GM21576 (cell line): ENCODE measurements at regions not wholly inside any gene's neighbourhood (a gene's known extent, or its start where the extent isn't known, plus 50 kb on each side); places are given as distances from the start of the nearest gene placed in this dataset.

Experiments
- ATAC-seq: cut with Tn5 transposase; IDR thresholded peaks from one replicate; pipeline ENCODE4 v1.9.1; 2021; ENCODE audit warnings: mild to moderate bottlenecking, moderate library complexity; ENCODE audit not compliant: unreplicated experiment

- ATAC-seq, result no peak
Measured at GRCh38 chr3:167958141-167958540, 137.6 kb downstream of the GOLIM4 start.

DNA sequence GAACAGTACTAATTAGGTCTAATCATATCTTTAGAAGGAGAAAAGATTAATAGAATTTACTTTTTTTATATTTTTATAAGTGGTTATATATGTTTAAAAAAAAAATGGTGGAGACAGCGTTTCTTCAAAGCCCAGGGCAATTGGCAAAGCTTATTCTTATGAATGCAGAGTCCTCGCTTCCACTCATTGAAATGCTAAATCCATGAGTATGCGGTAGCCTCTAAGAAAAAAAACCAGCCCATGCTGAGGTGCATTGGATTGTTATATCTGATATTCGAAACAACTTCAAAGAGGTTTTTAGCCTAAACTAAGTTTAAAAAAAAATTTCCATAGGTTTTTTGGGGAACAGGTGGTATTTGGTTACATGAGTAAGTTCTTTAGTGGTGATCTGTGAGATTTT lies 142.8 kb downstream of the GOLIM4 start:
- ATAC-seq, result no peak

GRCh38 chr3:167950212-167950611 lies 145.5 kb downstream of the GOLIM4 start:
- no peak for ATAC-seq

GRCh38 chr3:167941234-167941995 lies 154.3 kb downstream of the GOLIM4 start:
- ATAC-seq, result no peak

- ATAC-seq, result no peak
Measured at GRCh38 chr3:167940241-167940640, 155.5 kb downstream of the GOLIM4 start.

DNA sequence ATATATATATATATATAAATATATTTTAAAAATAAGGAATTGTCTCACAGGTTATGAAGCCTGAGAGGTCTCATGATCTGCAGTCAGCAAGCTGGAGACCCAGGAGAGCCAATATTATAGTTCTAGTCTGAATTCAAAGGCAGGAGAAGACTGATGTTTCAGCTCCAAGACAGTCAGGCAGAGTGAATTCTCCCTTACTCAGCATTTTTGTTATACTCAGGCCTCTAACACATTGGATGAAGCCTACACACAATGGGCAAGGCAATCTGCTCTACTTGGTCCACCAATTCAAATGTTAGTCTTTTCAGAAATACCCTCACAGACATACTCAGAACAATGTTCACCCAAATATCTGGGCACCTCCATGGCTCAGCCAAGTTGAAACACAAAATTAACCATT lies 157.2 kb downstream of the GOLIM4 start:
- ATAC-seq, result no peak

DNA sequence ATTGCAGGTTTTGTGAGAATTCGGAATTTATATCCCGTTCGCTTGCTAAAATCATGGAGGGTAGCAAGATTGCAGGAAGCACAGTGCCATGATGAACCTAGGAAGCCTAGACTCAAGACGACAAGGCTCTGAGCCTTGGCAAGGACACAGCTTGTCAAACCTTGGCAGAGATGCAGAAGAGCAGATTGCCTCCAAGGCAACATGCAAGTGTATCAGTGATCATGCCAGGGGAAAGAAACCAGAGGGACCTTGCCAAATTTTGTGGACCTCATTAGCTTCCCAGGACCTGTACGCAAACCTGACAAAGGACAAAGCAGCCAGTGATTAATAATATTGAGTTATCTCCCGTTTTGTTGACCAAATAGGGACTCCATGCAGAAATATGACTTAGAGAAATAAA lies 159.7 kb downstream of the GOLIM4 start:
- no peak for ATAC-seq

GRCh38 chr3:167930453-167930852 lies 165.3 kb downstream of the GOLIM4 start:
- ATAC-seq, result no peak

- no peak for ATAC-seq
Measured at GRCh38 chr3:167929968-167930367, 165.8 kb downstream of the GOLIM4 start.

GRCh38 chr3:167928381-167928780 lies 167.3 kb downstream of the GOLIM4 start:
- no peak for ATAC-seq

DNA sequence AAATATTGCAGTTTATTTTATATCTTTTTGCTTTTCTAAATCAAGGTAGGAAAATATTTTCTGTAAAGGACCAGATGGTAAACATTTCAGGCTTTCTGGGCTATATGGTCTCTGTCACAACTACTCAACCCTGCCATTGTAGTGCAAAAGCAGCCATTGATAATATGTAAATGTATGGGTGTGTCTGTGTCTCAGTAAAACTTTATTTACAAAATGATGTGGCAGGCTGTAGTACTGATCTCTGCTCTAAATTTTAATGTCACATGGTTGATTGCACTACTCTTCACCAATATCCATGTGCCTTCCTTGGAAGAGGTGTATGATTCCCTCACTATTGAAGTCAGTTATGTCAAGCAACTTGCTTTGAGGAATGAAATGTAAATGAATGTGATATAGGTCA lies 175.0 kb downstream of the GOLIM4 start:
- no peak for ATAC-seq

GRCh38 chr3:167919590-167919989 lies 176.1 kb downstream of the GOLIM4 start:
- ATAC-seq, result no peak

GRCh38 chr3:167918686-167919085 lies 177.0 kb downstream of the GOLIM4 start:
- no peak for ATAC-seq

DNA sequence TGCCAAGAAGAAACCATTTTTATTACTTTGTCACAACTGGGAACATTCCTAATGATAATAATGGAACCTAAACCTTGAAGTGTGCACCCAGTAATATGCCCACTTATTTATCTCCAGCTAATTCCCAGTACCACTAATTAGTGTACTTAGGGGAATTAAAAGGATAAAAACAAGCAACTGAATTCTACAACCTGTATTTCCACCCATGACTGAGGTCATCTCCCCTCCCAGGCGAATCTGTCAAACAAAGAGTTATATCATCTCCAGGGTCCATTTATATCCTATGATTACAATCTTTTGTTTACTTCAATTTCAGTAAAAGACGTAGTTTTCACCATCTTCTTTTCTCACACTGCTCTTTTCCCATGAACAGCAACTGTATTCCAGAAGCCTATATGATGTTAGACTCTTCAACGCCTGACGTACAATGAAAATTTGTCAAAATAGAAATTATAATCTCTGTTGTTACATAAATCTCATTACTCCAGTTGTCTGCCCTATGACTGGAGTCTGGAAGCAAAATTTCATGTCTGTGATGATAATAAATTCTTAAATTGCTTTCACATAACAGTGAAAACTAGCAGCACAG lies 177.6 kb downstream of the GOLIM4 start:
- no peak for ATAC-seq

GRCh38 chr3:167913219-167913835 lies 177.8 kb downstream of the SERPINI1 start:
- ATAC-seq, result no peak

- no peak for ATAC-seq
Measured at GRCh38 chr3:167909952-167910351, 174.4 kb downstream of the SERPINI1 start.

DNA sequence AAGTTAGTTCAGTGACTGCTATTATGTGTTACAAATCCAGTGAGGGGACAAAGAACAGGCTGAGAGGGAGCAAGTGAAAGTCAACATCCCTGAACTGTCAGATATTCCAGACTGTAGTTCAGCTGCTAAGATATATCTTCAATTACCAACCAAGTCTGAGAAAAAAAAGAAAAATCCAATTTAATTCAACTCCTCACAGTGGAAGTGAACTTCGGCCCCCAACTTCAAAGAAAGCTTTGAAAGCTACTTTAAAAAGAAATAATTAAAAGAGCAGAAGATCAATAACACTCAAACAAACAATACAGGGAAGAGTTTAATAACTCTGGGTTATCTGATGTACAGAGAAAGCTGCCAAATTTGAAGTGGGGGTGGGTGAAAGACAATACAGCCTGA lies 174.0 kb downstream of the SERPINI1 start:
- no peak for ATAC-seq

DNA sequence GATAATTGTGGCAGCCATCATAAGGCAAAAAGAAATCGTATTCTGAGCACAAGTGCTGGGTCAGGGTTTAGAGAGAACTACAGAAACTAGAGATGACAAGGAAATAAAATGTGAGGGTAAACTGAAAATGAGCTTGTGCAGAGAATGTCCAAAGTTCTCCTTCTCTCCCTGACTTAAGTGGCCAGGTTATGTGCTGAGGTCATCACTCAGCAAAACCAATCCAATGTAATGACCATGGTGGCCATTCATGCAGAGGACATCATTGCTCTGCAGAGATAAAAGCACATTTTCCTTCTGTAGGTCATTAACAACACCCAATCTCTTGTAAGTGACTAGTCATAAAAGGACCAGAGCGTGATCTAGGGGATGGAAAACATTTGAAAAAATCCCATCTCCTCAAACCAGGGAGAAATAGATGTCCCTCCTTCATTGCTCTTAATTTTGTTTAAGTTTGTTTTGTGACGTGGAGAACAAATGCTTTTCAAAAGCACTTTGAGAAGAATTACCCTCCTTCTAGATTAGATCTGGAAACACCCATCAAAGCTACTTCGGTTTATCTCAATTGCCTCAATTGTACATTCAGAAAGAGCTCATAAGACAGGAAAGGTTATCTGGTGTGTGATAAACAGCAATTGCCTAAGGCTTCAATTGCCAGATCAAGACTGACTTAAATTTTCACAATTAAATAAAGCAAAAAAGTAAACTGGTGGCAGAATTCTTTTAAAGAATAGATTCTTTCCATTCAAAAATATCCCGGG lies 173.4 kb downstream of the SERPINI1 start:
- no peak for ATAC-seq

- ATAC-seq, result no peak
Measured at GRCh38 chr3:167908221-167908620, 172.7 kb downstream of the SERPINI1 start.

DNA sequence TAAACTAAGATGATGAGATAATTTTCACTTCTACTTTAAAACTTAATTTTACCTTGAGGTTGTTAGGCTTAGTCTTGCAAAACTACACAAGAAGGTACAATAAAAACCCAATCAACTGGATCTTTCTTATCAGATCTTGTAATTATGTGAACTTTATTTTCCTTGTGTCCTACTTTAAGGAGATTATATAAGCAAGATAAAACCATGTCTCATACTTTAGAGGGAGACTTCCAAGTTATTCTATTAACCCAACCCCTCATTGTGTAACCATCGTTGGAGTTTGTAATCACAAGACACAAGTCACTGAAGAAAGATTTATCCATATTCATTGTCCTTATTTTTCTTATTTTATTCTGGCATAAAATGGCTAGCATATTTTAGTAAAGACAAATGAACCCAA lies 165.6 kb downstream of the SERPINI1 start:
- ATAC-seq, result no peak

- ATAC-seq, result no peak
Measured at GRCh38 chr3:167899093-167899492, 163.6 kb downstream of the SERPINI1 start.

- ATAC-seq, result no peak
Measured at GRCh38 chr3:167898091-167898490, 162.6 kb downstream of the SERPINI1 start.
